Calu3 (cell line): ENCODE measurements at regions not wholly inside any gene's neighbourhood (a gene's known extent, or its start where the extent isn't known, plus 50 kb on each side); places are given as distances from the start of the nearest gene placed in this dataset.

ENCODE experiments used
- BruUV-seq: library from RNA; stranded (reverse); fragments of 400-500 nt; replicated peaks from 2 replicates; lab custom pipeline; 2021; lab: Mats Ljungman, UMichigan
- CTCF ChIA-PET: fragments of 300-600 bp; sonication (Branson Sonifier 250); formaldehyde crosslinking; loops from one replicate; lab custom pipeline; 2022; ENCODE audit warnings: antibody characterized with exemption; lab: Charles Lee
- DNase-seq: peaks from one replicate; pipeline ENCODE4 v3.0.0; 2022
- H3K27ac Mint-ChIP-seq: one replicate; pipeline ENCODE4 v1.8.0; 2022; ENCODE audit warnings: mixed read lengths; ENCODE audit not compliant: unreplicated experiment
- H3K27me3 Mint-ChIP-seq: one replicate; pipeline ENCODE4 v1.8.0; 2022; ENCODE audit warnings: mixed read lengths; ENCODE audit not compliant: unreplicated experiment
- H3K36me3 Mint-ChIP-seq: one replicate; pipeline ENCODE4 v1.8.0; 2022; ENCODE audit warnings: mild to moderate bottlenecking, moderate library complexity, mixed read lengths; ENCODE audit not compliant: insufficient read depth, unreplicated experiment
- H3K4me1 Mint-ChIP-seq: one replicate; pipeline ENCODE4 v1.8.0; 2022; ENCODE audit warnings: mild to moderate bottlenecking, low read depth, mixed read lengths; ENCODE audit not compliant: unreplicated experiment
- H3K4me3 Mint-ChIP-seq: one replicate; pipeline ENCODE4 v1.8.0; 2022; ENCODE audit warnings: mild to moderate bottlenecking, low read depth, moderate library complexity, mixed read lengths; ENCODE audit not compliant: unreplicated experiment
- H3K9me3 Mint-ChIP-seq: one replicate; pipeline ENCODE4 v1.8.0; 2022; ENCODE audit warnings: low read depth, mixed read lengths; ENCODE audit not compliant: unreplicated experiment
- intact Hi-C: fragments of 100-400 bp; cut with micrococcal nuclease; formaldehyde crosslinking; loops from one replicate; pipeline ENCODE4 v1.10.0; 2022; ENCODE audit not compliant: unreplicated experiment
- TF ChIP-seq, protein P1 (sequence below): fragments of 200-600 bp; IDR thresholded peaks from one replicate; pipeline ENCODE4 v1.8.0; 2022; ENCODE audit warnings: antibody characterized with exemption; ENCODE audit not compliant: unreplicated experiment

DNA sequence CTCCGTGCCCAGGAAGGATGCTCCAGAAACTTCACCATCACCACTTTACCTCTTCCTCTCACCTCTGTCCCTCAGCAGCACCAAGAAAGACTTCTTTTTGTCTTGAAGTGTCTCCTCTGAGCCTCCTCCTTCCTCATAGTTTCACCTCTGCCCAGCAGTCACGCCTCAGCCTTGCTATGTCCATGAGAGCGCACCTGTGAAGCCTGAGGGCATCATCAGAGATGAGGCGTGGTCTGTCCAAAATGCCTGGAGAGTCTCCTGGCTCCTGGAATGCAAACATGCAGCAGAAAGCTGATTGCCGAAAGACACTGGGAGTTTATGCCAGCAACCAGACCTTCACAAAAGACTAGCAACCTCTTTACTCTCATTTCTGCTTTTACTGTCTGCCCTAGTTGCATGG, 336.6 kb downstream of the TEX29 start:
- no peaks in the 10 kb centered on the region for H3K36me3 Mint-ChIP-seq
- BruUV-seq: no TSS peak
- intact Hi-C loops: no loop called here
- no peak overlapping the region for H3K4me3 Mint-ChIP-seq
- no peaks in the 10 kb centered on the region for H3K9me3 Mint-ChIP-seq
- TF ChIP-seq, protein P1, sequence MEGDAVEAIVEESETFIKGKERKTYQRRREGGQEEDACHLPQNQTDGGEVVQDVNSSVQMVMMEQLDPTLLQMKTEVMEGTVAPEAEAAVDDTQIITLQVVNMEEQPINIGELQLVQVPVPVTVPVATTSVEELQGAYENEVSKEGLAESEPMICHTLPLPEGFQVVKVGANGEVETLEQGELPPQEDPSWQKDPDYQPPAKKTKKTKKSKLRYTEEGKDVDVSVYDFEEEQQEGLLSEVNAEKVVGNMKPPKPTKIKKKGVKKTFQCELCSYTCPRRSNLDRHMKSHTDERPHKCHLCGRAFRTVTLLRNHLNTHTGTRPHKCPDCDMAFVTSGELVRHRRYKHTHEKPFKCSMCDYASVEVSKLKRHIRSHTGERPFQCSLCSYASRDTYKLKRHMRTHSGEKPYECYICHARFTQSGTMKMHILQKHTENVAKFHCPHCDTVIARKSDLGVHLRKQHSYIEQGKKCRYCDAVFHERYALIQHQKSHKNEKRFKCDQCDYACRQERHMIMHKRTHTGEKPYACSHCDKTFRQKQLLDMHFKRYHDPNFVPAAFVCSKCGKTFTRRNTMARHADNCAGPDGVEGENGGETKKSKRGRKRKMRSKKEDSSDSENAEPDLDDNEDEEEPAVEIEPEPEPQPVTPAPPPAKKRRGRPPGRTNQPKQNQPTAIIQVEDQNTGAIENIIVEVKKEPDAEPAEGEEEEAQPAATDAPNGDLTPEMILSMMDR: no peak
- no peaks in the 10 kb centered on the region for H3K27me3 Mint-ChIP-seq
- no peak overlapping the region for H3K27ac Mint-ChIP-seq
- CTCF ChIA-PET: no interaction called here
- H3K4me1 Mint-ChIP-seq: no peaks in the 10 kb centered on the region
- DNase-seq: no peak

DNA sequence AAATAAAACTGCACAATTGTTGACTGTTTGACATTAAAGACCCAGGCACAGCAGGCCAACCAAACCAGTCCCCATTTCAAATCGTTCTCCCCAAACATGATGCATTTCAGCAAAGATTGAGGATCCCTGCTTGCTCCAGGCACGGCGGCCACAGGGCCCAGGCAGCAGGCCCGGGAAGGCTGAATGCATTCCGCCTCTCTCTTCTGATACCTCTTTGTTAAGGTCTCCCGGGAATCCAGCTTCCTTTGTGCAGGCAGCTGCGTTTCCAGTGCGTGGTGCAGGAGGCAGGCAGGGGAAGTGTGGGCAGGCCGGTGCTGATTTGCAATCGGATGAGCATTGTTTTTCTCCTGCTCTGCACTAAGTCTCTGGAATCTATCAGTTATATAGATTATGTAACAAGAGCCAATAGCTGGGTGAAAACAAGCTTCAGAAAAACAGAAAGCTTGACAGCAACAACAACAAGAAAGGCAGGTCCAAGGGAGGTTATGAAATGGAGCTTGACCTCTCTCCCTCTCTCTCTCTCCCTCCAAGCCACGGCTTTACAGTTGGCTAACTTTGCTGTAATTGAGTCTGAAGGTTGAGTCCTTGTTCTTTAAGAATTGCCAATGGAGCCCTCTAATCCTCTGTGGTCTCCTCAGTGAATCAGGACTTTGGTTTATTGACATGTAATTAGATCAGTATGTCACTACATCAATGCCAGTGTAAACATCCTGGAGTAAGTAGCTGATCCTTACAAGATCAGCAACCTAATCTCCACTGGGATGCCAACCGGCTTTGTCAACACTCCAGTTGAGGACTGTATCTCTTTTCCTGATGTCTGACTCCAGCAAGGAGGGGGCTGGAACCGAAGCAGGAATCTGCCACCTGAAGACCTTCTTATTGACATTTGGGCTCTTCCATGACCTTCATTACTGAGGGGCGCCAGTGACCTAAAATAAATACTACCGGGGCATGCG, 338.0 kb downstream of the TEX29 start:
- intact Hi-C loops: no loop called here
- Mint-ChIP-seq H3K4me1 (no peaks in the 10 kb centered on the region), H3K27ac (no peak overlapping the region), H3K9me3 (no peaks in the 10 kb centered on the region), H3K27me3 (no peaks in the 10 kb centered on the region), H3K36me3 (no peaks in the 10 kb centered on the region), H3K4me3 (no peak overlapping the region)
- CTCF ChIA-PET: no interaction called here
- no TSS peak for BruUV-seq
- no peak for DNase-seq
- TF ChIP-seq, protein P1: no peak

DNA sequence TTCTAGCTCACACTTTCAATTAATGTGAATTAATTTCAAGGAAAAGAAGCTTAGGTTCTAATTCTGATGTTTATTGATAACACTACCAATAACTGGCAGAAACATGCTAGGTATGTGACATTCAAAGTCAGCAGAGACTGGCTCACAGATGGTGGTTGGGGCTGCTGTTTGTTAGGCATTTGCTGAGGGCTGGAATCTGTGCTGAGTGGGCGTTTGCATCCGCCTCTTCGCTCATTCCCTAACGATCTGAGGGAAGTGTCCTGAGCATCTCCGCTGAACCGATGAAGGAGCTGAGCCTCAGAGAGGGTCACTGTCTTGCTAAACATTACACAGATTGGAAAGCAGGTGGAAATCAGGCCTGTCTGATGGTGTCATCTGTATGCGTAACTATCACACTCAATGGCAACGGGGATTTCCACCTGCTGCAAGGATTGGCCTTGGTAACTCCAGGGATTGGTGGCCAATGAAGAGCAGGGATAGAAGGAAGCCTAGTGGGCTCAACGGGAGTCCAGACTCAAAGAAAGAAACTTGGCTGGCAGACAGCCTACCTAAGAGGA, 338.9 kb downstream of the TEX29 start:
- TF ChIP-seq, protein P1: no peak
- H3K4me3 Mint-ChIP-seq: no peak overlapping the region
- H3K27ac Mint-ChIP-seq: no peak overlapping the region
- no peaks in the 10 kb centered on the region for H3K36me3 Mint-ChIP-seq
- CTCF ChIA-PET: no interaction called here
- peaks cover 2% of the 10 kb centered on the region for H3K9me3 Mint-ChIP-seq
- H3K27me3 Mint-ChIP-seq: no peaks in the 10 kb centered on the region
- no peaks in the 10 kb centered on the region for H3K4me1 Mint-ChIP-seq
- no peak for DNase-seq
- intact Hi-C loops: no loop called here
- no TSS peak for BruUV-seq

DNA sequence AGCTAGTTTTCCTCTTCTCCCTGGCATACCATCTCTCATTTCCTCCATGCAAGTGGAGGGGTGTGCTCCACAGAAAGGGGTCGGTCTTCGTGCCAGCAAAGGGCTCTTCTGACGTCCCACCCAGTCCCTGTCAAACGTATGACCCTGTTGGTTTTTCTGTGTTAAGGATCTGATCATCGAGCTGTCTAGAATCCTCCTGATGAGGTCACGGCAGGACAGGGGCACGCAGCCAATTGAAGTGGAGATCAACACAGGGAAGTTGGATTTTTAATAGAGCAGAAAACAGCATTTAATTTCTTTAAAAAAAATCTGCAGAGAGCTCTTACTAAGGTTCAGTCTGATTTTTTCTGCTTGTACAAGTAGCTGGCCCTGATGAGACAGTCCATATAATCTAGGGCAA, 339.4 kb downstream of the TEX29 start:
- BruUV-seq: no TSS peak
- TF ChIP-seq, protein P1: no peak
- intact Hi-C loops: no loop called here
- no peak for DNase-seq
- H3K36me3 Mint-ChIP-seq: no peaks in the 10 kb centered on the region
- H3K4me1 Mint-ChIP-seq: no peaks in the 10 kb centered on the region
- H3K27me3 Mint-ChIP-seq: no peaks in the 10 kb centered on the region
- peaks cover 2% of the 10 kb centered on the region for H3K9me3 Mint-ChIP-seq
- H3K27ac Mint-ChIP-seq: no peak overlapping the region
- CTCF ChIA-PET: no interaction called here
- H3K4me3 Mint-ChIP-seq: no peak overlapping the region
